ENCODE measurements at regions not wholly inside any gene's neighbourhood (a gene's known extent, or its start where the extent isn't known, plus 50 kb on each side); places are given as distances from the start of the nearest gene placed in this dataset.

DNA sequence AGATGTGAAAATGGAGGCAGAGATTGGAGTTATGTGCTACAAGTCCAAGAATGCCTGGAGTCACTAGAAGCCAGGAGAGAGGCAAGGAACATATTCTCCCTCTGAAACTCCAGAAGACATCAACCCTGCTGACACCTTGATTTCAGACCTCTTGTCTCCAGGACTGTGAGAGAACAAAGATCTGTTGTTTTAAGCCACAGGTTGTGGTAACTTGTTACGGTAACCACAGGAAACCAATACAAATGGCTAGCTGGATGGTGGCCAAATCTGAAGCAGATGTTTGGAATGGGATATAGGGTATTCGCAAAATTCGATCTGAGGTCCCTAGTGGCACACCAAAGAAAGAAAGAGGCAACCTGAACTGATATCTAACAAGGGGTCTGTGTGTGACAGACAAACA lies 129.0 kb downstream of the HERPUD2 start:
- TF ChIP-seq, protein P1, sequence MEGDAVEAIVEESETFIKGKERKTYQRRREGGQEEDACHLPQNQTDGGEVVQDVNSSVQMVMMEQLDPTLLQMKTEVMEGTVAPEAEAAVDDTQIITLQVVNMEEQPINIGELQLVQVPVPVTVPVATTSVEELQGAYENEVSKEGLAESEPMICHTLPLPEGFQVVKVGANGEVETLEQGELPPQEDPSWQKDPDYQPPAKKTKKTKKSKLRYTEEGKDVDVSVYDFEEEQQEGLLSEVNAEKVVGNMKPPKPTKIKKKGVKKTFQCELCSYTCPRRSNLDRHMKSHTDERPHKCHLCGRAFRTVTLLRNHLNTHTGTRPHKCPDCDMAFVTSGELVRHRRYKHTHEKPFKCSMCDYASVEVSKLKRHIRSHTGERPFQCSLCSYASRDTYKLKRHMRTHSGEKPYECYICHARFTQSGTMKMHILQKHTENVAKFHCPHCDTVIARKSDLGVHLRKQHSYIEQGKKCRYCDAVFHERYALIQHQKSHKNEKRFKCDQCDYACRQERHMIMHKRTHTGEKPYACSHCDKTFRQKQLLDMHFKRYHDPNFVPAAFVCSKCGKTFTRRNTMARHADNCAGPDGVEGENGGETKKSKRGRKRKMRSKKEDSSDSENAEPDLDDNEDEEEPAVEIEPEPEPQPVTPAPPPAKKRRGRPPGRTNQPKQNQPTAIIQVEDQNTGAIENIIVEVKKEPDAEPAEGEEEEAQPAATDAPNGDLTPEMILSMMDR (IDR thresholded peaks at IDR 0.05; ENCODE audit: poor library complexity, severe bottlenecking), result no peak
- TF ChIP-seq POLR2AphosphoS5 (IDR thresholded peaks at IDR 0.05) (no peak), SMC3 (conservative IDR thresholded peaks at IDR 0.05; ENCODE audit: poor library complexity) (no peak), MXI1 (conservative IDR thresholded peaks at IDR 0.05; ENCODE audit: poor library complexity, severe bottlenecking) (no peak)
- TF ChIP-seq, protein P2, sequence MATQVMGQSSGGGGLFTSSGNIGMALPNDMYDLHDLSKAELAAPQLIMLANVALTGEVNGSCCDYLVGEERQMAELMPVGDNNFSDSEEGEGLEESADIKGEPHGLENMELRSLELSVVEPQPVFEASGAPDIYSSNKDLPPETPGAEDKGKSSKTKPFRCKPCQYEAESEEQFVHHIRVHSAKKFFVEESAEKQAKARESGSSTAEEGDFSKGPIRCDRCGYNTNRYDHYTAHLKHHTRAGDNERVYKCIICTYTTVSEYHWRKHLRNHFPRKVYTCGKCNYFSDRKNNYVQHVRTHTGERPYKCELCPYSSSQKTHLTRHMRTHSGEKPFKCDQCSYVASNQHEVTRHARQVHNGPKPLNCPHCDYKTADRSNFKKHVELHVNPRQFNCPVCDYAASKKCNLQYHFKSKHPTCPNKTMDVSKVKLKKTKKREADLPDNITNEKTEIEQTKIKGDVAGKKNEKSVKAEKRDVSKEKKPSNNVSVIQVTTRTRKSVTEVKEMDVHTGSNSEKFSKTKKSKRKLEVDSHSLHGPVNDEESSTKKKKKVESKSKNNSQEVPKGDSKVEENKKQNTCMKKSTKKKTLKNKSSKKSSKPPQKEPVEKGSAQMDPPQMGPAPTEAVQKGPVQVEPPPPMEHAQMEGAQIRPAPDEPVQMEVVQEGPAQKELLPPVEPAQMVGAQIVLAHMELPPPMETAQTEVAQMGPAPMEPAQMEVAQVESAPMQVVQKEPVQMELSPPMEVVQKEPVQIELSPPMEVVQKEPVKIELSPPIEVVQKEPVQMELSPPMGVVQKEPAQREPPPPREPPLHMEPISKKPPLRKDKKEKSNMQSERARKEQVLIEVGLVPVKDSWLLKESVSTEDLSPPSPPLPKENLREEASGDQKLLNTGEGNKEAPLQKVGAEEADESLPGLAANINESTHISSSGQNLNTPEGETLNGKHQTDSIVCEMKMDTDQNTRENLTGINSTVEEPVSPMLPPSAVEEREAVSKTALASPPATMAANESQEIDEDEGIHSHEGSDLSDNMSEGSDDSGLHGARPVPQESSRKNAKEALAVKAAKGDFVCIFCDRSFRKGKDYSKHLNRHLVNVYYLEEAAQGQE (IDR thresholded peaks at IDR 0.05; ENCODE audit: borderline replicate concordance), result no peak
